GM18499 (cell line): ENCODE measurements at regions not wholly inside any gene's neighbourhood (a gene's known extent, or its start where the extent isn't known, plus 50 kb on each side); places are given as distances from the start of the nearest gene placed in this dataset.
"Not testable (repeated sequence)": the region's sequence is repeated elsewhere in the genome, so short reads cannot be mapped to it uniquely, and the experiment has no call there.

ENCODE experiments used
- ATAC-seq: cut with Tn5 transposase; IDR thresholded peaks from one replicate; pipeline ENCODE4 v1.9.1; 2021; ENCODE audit warnings: moderate number of reproducible peaks; ENCODE audit not compliant: insufficient read depth, unreplicated experiment

DNA sequence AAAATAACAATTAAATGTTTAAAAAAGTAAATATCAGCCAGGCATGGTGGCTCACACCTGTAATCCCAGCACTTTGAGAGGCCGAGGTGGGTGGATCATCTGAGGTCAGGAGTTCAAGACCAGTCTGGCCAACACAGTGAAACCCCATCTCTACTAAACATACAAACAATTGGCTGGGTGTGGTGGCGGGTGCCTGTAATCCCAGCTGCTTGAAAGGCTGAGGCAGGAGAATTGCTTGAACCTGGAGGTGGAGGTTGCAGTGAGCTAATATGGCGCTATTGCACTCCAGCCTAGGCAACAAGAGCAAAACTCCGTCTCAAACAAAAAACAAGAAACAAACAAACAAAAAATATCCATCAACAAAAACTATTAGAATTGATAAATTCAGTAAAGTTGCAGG lies 77.5 kb downstream of the SNX5 start:
- ATAC-seq = not testable (repeated sequence)

DNA sequence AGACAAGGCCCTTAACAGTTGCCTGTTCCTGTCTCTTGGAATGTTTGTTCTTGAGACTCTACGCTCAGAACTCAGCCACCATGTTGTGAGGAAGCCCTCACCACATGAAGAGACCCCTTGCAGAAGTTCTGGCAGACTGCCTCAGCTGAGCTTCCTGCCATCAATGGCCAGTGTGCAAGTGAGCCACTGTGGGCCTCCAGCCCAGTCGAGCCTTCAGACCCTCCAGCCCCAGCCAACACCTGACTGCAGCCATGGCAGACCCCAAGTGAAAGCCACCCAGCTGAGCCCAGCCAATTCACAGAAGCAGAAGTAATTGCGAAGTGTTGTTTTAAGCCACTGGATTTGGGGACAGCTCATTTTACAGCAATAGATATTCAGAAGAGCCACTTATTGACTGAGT lies 78.3 kb downstream of the SNX5 start:
- ATAC-seq = no peak

DNA sequence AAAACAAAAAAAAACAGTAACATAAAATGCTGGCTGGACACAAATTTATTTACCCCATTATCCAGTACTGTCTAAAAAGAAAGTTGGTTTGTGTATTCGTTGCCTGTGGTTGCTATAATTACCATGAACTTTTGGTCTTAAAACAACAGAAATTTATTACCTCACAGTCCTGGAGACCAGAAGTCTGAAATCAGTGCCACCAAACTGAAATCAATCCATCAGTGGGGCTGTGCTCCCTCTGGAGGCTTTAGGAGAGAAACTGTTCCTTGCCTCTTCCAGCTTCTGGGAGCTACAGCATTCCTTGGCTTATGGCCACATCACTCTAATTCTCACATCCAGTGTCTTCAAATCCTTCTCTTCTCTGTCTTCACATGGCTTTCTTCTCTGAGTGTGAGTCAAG lies 79.4 kb downstream of the SNX5 start:
- no peak for ATAC-seq

DNA sequence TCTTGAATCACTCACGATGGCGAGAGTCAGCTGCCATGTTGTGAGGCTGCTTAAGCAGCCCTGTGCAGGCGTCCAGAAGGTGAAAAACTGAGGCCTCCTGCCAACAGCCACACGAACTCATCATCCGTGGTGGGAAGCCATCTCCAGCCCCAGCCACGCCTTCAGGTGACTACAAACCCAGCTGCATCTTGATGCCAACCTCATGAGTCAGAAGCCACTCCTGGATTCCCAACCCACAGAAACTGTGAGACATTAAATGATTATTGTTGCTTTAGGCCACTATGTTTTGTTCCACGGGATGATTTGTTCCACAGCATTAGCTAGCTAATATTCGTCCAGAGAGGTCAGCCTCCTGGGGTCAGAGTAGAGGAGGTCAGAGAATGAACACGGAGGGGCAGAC lies 80.5 kb downstream of the SNX5 start:
- no peak for ATAC-seq

DNA sequence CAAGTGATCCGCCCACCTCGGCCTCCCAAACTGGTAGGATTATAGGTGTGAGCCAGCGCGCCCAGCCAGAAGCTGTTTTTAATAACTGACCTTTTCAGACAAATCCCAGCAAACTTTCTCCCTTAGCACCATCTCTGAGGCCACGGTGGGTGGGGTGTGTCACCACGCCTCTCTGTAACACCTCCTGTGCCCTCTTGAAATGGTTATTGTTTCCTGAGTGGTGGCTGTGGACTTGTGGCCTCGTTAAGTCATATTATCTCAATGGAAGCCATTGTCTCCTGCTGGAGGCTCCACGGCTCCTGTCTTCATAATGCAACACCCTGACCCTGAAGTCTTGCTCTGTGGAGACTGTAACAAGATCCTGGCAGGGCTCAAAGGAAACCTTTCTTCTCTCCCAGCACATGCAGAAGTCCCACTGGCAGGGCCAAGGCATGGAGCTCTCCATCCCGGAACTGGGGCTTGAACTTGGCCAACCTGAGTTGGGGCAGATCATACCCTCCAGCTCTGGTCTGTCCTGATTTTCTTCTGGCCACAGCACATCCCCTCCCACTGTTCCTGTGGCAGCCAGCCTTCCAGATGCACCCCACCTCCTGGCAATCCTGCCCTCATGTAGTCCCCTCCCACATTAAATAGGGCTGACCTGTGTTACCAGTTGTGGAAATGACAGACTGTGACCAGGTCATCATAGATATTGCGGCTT lies 81.1 kb downstream of the SNX5 start:
- ATAC-seq = no peak

DNA sequence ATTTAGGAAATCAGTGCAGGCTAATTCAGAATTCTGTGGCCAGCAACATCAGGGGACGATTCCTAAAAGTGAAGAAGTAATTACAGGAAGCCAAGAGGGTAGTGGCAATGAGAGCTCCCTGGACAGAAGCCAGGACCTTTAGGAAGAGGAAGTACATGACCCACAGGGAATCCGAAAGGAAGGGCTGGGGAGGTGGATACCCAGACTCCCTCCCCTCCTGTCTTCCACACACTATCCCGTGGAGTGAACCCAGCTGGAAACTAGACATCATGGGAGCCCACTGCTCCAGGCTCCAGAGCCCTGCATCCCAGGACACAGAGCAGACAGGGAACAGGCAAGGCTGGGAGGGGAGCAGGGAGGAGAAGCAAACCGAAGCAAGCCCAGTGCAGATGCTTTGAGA lies 83.0 kb downstream of the SNX5 start:
- ATAC-seq = no peak

DNA sequence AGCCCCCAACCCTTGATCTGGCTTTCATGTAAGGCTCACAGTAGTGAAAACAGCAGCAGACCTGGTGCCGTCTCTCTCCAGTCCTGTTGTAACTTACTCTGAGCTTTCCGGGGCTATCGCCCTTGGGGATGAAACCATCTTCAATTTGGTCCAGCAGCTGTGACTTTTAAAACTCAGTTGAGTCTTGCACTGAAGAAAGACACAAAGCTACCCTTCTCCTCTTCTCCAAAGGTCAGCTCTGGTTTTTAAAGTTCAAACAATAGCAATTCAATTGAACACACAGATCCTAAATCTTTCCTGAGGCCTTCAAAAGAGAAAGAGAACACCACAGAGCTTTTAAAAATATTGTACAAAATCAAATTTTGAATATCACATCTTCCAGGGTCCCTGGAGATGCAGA lies 83.5 kb downstream of the SNX5 start:
- ATAC-seq = no peak

DNA sequence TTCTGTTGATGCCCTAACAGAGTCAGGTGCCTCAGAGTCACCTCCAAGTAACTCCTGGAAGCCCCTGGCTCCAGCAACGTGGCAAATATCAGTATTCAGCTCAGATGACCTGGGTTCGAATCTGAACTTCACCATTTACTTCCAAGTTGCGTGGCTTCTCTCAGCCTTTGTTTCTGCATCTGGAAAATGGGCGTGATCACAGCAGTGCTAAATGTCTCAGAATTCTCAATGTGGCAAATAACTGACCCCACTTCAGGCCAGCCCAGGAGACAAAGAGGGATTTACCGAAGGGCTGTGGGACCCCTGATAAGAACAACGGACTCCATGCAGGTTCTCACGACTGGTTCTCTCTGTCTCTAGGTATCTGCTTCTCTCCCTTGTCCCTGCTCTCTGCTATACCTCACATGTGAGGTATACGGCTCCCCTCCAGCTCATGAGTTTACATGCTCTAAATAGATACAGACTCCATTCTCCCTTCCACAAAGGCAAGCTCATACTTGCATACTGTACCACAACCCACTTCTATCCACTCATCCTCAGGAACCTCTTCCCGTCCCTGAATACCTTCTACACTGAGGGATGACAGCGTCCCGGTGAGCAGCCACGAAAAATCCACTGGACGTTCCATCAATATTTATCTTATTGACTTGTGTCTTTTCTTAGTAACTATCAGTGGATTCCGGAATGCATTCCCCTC lies 84.1 kb downstream of the SNX5 start:
- no peak for ATAC-seq

DNA sequence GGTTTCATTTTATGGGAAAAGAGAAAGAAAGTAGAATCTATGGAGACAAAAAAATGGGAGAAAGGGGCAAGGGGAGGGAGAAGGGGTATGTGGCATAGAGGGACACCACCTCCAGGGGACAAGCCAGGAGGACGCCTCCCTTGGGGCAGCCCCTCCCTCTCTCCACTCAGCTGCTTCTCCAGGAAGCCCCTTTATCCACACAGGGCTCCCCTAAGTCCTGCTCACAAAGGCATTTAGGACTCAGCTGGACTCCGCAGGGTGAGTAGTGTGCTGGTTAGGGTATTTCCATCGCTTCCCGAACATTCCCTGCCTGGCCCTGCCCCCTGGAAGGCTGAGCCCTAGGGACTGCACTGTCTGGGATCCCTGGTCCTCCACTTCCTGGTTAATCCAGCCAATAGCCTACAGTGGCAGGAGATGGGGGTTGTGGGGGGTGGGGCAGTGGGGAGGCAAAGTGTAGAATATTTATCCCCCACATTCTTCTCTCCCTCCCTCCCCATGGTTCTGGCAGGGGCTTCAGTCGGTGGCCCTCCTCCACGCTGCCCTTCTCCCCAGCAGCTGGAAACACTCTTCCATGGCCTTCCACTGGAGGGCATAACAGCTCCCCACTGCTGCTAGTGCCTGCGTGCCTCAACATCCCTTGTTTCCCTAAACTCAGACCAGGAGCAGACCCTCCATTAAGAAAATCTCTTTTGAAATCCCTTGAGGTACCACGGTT lies 84.8 kb downstream of the SNX5 start:
- ATAC-seq = no peak

DNA sequence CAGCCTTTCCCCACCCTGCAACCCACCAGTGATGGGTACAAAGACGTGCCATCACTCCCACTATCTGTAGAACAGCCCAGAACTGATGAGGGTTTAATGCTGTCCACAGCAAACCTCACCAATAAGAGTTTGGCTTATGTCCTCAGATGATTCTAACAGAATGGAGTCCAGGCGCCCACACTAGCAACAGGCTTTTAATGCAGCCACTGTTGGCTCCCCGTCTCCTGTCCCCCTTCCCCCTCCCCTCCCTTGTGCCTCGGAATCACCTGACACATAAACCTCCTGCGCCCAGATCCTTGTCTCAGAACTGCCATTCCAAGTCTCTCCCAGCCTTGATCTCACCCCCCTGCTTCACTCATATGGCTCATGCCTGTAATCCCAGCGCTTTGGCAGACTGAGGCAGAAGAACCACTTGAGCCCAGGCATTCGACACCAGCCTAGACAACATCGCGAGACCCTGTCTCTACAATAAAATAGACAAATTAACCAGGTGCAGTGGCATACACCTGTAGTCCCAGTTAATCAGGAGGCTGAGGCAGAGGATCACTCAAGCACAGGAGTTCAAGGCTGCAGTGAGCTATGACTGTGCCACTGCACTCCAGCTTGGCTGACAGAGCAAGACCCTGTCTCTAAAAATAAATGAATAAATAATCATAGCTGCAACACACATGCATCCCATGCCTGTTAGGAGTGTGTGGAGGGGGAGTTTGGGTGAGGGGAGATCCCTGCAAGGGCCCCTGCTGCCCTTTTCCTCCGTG lies 85.6 kb downstream of the SNX5 start:
- ATAC-seq = no peak

DNA sequence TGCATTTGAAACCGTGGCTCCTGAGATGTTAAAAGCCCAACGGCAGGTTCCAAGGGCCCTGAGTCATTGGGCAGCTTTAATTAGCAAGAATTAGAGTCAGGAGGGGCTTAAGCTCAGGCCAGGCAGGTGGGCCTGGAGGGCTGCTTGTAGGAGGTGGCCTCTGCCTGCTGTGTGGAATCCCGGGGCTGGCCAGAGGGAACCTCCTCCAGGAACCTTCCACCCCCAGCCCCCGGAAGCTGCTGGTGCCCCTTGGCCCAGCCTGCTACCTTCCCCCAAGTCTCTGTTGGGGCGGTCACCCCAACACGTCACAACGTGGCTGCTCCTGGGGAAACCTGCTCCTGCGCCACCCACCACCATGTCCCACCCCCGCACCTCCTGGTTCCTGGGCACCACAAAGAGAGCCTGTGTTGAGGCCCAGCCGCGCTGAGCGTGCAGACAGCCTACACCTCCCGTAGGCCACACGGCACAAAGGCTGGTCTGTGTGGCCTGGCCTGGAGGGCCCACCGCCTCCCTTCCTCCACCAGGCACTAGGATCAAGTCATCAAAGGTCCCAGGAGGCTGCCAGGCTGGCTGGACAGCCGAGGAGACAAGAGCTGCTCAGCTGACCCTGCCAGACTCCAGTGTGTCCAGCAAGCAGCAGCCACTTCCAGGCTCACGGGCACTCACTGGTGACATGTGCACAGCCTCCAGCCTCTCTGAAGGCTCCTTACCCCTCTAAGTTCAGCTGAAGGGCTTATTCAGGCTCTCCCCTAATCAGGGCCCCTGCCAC lies 86.3 kb downstream of the SNX5 start:
- ATAC-seq = no peak

DNA sequence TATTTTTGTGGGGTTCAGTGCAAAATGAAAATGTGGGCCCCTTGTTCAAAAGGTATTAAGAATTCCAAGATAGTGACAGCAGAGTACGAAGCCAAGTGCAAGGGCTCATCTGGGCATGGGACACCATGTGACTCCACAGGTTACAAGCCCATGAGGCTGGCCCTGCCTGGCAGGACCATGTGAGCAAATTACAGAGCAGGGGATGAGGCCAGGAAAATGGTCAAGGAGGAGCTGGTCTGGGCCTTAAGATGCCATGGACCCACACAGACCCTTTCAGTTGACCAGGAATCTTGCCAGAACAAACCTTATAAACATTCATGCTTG lies 86.9 kb downstream of the SNX5 start:
- no peak for ATAC-seq

DNA sequence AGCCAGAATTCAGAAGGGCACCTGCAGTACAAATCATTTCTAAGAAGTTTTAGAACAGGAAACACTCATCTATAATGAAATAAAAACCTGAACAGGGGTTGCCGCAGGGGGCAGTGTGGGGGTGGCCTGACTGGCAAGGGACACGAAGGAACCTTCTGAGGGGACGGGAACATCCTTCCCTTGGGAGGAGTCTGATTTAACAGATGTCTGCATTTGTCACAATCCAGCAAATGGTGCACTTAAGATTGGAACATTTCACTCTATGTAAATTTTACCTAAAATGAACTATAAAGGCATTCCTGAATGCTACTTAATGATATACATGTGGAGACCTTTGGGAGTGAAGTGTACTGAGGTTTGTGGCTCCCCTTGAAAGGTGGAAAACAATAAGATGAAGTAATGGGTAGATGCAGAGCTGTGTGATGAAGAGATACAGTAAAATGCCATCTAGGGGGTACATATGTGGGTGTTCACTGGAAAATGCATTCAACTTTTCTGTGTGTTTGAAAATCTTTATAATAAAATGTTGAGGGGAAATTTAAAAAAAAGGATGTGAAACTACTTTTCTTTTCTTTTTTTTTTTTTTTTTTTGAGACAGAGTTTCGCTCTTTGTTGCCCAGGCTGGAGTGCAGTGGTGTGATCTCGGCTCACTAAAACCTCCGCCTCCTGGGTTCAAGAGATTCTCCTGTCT lies 89.5 kb downstream of the SNX5 start:
- ATAC-seq = no peak

DNA sequence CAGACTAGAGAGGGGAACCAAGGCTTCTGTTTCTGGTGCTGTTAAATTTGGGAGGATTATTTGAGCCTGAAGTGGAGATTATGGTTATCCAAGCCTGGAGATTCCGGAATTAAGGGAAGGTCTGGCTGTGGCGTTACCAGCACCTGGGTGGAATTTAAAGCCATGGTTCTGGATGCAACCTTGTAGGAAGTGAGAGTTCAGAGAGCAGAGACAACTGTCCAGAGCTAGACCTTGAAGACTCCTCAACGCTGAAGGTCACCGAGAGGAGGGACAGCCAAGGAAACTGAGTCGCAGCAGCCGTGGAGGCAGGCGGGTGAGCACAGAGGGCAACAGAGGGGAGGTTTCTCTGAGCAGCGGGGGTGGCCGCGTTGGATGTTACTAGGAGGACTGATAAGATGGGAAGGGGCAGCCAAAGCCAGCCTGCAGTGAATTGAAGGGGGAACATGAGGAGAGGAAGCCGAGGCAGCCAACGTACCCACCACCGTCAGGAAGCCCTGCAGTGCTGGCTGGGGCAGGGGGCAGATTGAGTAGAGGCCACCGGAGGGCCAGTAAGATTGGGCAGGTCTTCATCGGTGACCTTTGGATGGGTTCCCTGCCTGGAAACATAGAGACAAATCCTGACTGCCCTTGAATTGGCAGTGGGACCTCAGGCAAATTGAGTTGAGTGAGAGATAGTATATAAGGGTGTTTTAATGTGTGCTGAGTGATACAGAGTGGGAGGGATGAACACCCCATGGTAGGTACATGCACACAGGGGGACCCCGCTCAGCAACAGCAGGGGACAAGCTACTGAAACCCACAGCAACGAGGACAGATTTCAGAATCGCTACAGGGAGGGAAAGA lies 90.3 kb downstream of the SNX5 start:
- ATAC-seq = no peak

DNA sequence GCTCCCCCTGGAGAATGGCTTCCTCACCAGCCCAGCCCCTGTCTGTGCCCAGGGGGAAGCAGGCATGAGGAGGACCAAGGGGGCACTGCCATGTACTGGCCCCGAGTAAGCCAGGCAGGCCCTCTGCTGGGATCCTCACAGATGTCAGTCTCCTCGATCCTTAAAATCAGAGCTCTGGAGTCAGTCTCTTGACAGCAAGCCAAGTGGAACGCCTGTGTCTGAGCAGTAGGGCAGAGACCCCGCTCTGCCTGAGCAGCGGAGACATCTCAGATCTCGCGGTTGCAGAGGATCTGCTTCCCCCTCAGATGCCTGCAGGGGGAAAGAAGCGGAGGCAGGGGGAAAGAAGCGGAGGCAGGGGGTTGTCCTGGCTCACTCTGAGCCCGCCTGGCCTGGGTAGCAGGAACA lies 92.6 kb downstream of the SNX5 start:
- ATAC-seq = no peak

DNA sequence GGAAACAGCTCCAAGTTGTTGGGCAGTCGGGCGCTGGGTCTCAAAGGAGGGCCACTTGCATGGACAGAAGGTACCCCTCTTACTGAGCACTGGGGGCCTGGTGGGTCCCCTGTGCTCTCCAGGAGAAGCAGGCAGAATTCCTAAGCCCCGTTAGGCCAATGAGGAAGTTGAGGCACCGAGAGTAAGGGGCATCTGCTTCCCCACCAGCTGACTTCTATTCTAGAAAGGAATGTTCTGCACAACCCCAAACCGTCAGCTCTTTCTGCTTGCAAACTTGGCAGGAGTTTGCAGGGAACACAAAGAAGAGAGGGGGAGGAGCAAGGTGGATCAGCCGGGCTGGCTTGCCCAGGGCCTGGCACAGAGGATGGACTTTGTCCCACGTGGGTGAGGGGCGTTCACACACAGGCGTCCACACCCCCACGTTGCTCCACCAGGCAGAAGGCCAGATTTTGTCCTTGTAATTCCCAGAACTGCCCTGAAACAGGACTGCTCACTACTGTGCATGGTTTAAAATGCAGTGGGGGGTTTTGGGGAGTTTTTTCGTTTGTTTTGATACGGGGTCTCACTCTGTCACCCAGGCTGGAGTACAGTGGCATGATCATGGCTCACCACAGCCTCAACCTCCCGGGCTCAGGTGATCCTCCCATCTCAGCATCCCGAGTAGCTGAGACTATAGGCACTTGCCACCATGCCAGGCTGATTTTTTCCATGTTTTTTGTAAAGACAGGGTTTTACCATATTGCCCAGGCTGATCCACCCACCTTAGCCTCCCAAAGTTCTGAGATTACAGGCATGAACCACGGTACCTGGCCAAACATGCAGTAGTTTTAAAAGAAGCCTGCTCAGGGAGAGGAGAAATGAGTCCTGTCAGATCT lies 93.3 kb downstream of the SNX5 start:
- no peak for ATAC-seq

DNA sequence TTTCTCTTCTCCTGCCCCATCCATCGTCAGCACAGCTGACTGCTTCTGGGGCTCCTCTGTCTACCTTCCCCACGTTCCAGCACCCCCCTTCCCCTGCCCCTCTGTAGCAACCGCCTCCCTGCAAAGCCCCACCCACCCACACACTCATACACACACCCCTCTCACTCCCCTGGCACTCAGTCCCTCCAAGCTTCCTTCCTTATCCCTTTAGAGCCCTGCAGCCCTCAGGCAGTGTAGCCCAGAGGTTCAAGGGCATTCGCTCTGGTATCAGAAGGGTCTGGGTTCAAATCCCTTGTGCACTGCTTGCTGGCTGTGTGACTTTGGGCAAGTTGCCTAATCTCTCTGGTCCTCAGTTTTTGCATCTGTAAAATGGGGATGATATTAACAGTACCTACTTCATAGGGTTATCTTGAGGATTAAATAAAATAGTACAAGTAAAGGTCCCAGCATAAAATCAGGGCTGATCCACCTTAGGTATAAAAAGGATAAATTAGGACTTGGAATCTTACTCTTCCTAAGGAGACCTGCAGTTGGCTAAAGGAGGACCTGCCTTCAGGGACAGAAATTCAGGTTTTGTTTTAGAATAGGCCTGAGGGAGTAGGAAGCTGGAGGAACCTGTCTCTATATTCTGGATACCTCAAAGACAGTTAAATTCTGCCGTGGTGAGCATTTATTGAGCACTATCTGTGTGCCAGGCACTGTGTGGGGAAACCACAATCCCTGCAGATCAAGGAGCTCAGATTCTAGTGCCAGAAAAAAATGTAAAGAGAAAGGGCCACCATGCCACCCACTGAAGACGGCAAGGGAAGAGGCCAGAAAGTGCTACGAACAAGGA lies 94.1 kb downstream of the SNX5 start:
- ATAC-seq = no peak
